OCI-LY3 (cell line): ENCODE measurements at regions not wholly inside any gene's neighbourhood (a gene's known extent, or its start where the extent isn't known, plus 50 kb on each side); places are given as distances from the start of the nearest gene placed in this dataset.

ENCODE experiments used
- H2AFZ ChIP-seq: fragments of 200-600, 300-600 bp; shearing (Covaris generic); 2 replicates; pipeline ENCODE4 v1.6.0; 2014; ENCODE audit warnings: antibody characterized with exemption, low read depth, low read length
- H3K27ac ChIP-seq: fragments of 200-600, 300-600 bp; sonication (generic); 2 replicates; pipeline ENCODE4 v1.5.1; 2014; ENCODE audit warnings: mild to moderate bottlenecking, low read length, moderate library complexity, mixed read lengths
- H3K27me3 ChIP-seq: fragments of 200-600, 300-600 bp; sonication (generic); 2 replicates; pipeline ENCODE4 v1.6.1; 2014; ENCODE audit warnings: low read depth, low read length, mixed read lengths
- H3K36me3 ChIP-seq: fragments of 200-600, 300-600 bp; sonication (generic); replicated peaks from 2 replicates; pipeline ENCODE3; 2014; ENCODE audit warnings: low read depth, low read length, mixed read lengths
- H3K4me1 ChIP-seq: fragments of 300-600, 200-600 bp; sonication (generic); 2 replicates; pipeline ENCODE4 v1.6.1; 2014; ENCODE audit warnings: low read length, mixed read lengths
- H3K4me2 ChIP-seq: fragments of 200-600, 300-600 bp; sonication (generic); 2 replicates; pipeline ENCODE4 v1.6.1; 2014; ENCODE audit warnings: low read length, mixed read lengths
- H3K4me3 ChIP-seq: fragments of 300-600, 200-600 bp; sonication (generic); 2 replicates; pipeline ENCODE4 v1.5.1; 2014; ENCODE audit warnings: antibody characterized with exemption, mild to moderate bottlenecking, low read length, moderate library complexity
- H3K79me2 ChIP-seq: fragments of 300-600, 200-600 bp; shearing (Covaris generic); 2 replicates; pipeline ENCODE4 v1.6.1; 2014; ENCODE audit warnings: mild to moderate bottlenecking, low read length, mixed read lengths
- H3K9ac ChIP-seq: fragments of 300-600, 200-600 bp; shearing (Covaris generic); 2 replicates; pipeline ENCODE4 v1.6.0; 2014; ENCODE audit warnings: mild to moderate bottlenecking, low read length, moderate library complexity
- H3K9me3 ChIP-seq: fragments of 200-600, 300-600 bp; shearing (Covaris generic); 2 replicates; pipeline ENCODE4 v1.6.1; 2014; ENCODE audit warnings: low read length, mixed read lengths; ENCODE audit not compliant: insufficient read depth
- H4K20me1 ChIP-seq: fragments of 200-600, 300-600 bp; sonication (generic); 2 replicates; pipeline ENCODE4 v1.6.1; 2016; ENCODE audit warnings: low read length, mixed read lengths; ENCODE audit not compliant: insufficient read depth
- EZH2phosphoT487 ChIP-seq: fragments of 200-600 bp; shearing (Covaris generic); IDR thresholded peaks from 2 replicates; pipeline ENCODE4 v1.6.1; 2018; ENCODE audit warnings: antibody characterized with exemption, mixed run types, low read depth
- TF ChIP-seq, protein P1 (sequence below): fragments of 200-600, 300-600 bp; sonication (generic); IDR thresholded peaks from 2 replicates; pipeline ENCODE4 v1.5.1; 2014; ENCODE audit warnings: antibody characterized with exemption, low read length, low read depth

DNA sequence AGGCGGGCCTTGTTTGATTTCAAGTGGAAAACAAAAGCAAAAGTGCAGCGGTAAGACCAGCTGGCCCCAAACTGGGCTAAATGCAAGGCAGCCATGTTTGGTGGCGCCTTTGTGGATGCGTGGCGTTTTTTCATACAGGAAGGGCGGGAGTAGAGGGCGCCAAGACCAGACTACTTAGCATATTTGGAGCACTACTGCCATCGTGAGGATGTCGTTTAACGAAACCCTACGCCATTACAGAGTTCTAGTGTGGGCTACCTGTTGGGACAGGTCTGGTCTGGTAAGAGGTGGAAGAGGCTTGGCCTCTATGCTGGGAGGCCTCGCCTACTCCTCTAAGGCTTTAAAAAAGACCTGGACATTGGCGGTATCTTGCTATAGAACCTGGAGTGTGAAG, 230.7 kb upstream of the STK26 start:
- no peaks in the 10 kb centered on the region for H3K36me3 ChIP-seq
- H3K4me3 ChIP-seq: peak overlapping the region; percentile 87
- H4K20me1 ChIP-seq: no peaks in the 10 kb centered on the region
- no peaks in the 10 kb centered on the region for H3K79me2 ChIP-seq
- H3K4me2 ChIP-seq: peak overlapping the region; percentile 98
- peak overlapping the region; percentile 86 for H3K27ac ChIP-seq
- no peaks in the 10 kb centered on the region for H3K9me3 ChIP-seq
- peak overlapping the region; percentile 90 for H2AFZ ChIP-seq
- peaks cover 15% of the 10 kb centered on the region for H3K27me3 ChIP-seq
- peak overlapping the region; percentile 96 for H3K9ac ChIP-seq
- TF ChIP-seq, protein P1, sequence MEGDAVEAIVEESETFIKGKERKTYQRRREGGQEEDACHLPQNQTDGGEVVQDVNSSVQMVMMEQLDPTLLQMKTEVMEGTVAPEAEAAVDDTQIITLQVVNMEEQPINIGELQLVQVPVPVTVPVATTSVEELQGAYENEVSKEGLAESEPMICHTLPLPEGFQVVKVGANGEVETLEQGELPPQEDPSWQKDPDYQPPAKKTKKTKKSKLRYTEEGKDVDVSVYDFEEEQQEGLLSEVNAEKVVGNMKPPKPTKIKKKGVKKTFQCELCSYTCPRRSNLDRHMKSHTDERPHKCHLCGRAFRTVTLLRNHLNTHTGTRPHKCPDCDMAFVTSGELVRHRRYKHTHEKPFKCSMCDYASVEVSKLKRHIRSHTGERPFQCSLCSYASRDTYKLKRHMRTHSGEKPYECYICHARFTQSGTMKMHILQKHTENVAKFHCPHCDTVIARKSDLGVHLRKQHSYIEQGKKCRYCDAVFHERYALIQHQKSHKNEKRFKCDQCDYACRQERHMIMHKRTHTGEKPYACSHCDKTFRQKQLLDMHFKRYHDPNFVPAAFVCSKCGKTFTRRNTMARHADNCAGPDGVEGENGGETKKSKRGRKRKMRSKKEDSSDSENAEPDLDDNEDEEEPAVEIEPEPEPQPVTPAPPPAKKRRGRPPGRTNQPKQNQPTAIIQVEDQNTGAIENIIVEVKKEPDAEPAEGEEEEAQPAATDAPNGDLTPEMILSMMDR: peak; percentile 66
- TF ChIP-seq EZH2phosphoT487: no peak
- H3K4me1 ChIP-seq: peaks cover 51% of the 10 kb centered on the region

DNA sequence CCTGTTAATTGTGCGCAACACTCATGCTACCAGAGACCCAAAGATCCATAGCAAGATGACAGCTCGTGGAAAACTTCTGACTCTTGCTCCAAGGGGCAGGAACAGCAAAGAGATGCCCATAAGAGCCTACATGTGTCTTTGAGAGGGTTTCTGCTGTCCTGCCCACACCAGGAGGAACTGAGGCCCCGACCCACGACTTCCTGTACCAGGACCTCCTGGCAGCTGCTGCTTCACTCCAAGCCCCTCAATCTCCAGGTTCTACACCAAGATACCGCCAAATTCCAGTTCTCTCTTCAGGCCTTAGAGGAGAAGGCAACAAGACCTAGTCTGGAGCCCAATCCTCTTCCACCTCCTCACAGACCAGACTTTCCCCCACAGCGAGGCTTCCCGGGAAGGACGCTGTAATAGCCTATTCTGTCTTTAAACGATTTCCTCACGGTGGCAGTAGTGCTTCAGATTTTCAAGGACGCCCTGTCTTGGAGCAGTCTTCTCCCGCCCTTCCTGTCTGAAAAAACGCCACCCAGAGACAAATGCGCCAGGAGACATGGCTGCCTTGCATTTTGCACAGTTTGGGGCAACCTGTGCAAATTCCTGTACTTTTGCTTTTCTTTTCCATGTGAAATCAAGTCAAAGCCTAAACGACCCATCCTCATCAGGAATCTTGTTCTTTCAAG, 230.2 kb upstream of the STK26 start:
- H3K36me3 ChIP-seq: no peaks in the 10 kb centered on the region
- peak overlapping the region; percentile 87 for H3K4me3 ChIP-seq
- no peak for TF ChIP-seq EZH2phosphoT487
- TF ChIP-seq, protein P1: peak; percentile 59
- H3K27me3 ChIP-seq: peaks cover 9% of the 10 kb centered on the region
- H3K9ac ChIP-seq: peak overlapping the region; percentile 96
- no peaks in the 10 kb centered on the region for H3K9me3 ChIP-seq
- H3K4me1 ChIP-seq: peaks cover 47% of the 10 kb centered on the region
- H3K27ac ChIP-seq: peak overlapping the region; percentile 86
- H2AFZ ChIP-seq: peak overlapping the region; percentile 99
- H4K20me1 ChIP-seq: no peaks in the 10 kb centered on the region
- H3K79me2 ChIP-seq: no peaks in the 10 kb centered on the region
- H3K4me2 ChIP-seq: peak overlapping the region; percentile 98

DNA sequence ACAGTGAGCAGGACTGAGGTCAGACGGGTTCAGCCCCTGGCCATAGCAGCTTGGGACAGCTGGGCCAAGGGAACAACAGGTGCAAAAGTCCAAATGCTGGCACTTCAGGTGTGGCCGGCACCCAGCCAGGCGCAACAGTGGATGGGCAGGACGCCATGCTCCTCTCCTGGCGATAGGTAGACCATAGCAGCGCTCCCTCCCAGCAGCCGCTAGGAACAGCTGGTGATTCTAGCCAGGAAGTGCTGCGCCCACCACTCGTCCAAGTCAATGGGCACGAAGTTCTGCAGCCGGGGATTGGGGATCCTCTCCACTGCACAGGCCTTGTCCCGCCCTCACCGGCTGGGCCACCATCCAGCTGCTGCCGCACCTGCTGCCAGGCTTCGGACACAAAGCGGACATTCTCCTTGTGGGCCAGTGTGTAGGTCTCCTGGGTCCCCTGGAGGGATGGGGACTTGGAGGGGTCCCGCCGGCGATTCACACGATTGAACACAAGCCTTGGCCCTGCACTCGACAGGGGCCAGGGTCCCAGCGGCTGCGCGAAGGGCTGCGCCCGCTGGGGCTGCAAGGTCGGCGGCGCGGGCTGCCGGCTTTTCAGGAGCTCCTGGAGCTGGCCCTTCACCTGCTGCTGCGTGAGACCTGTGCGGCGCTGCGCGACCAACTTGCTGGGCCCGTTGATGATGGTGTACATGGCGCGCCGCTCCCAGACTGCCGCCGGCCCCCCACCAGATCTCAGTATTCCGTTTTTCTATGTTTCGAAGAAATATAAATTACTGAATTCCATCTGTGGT, 227.5 kb upstream of the STK26 start:
- H3K27ac ChIP-seq: no peak overlapping the region
- no peak overlapping the region for H3K4me3 ChIP-seq
- no peak overlapping the region for H3K4me2 ChIP-seq
- TF ChIP-seq, protein P1: no peak
- no peak for TF ChIP-seq EZH2phosphoT487
- H3K4me1 ChIP-seq: peaks cover 30% of the 10 kb centered on the region
- H3K9ac ChIP-seq: no peak overlapping the region
- H3K36me3 ChIP-seq: no peaks in the 10 kb centered on the region
- H3K79me2 ChIP-seq: no peaks in the 10 kb centered on the region
- H2AFZ ChIP-seq: no peak overlapping the region
- no peaks in the 10 kb centered on the region for H3K27me3 ChIP-seq
- no peaks in the 10 kb centered on the region for H3K9me3 ChIP-seq
- no peaks in the 10 kb centered on the region for H4K20me1 ChIP-seq

DNA sequence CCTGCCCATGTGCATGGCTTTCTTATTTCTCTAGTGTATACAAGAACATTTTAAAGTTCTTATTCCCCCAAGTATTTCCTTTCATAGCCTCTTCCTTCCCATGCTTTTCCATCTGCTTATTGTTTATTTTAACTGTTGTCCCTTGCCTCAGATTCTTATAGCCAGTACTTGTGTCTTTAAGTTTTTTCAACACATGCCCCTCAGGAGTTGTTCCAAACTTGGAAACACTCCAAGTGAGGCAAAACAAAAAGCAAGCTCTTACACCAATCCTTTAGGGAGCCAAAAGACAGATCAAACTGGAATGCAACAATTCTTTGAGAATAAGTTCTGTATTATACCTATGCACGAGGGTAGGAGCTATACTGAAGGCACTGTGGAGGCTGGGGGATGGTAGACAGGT, 222.0 kb upstream of the STK26 start:
- no peaks in the 10 kb centered on the region for H4K20me1 ChIP-seq
- no peak overlapping the region for H3K4me2 ChIP-seq
- H3K27ac ChIP-seq: no peak overlapping the region
- peaks cover 21% of the 10 kb centered on the region for H3K4me1 ChIP-seq
- H3K27me3 ChIP-seq: no peaks in the 10 kb centered on the region
- H3K9ac ChIP-seq: no peak overlapping the region
- H3K9me3 ChIP-seq: no peaks in the 10 kb centered on the region
- TF ChIP-seq, protein P1: no peak
- TF ChIP-seq EZH2phosphoT487: no peak
- no peaks in the 10 kb centered on the region for H3K36me3 ChIP-seq
- H3K79me2 ChIP-seq: no peaks in the 10 kb centered on the region
- H3K4me3 ChIP-seq: no peak overlapping the region
- no peak overlapping the region for H2AFZ ChIP-seq
